C1 segment of cervical spinal cord (tissue), 14 donors: ENCODE measurements at regions not wholly inside any gene's neighbourhood (a gene's known extent, or its start where the extent isn't known, plus 50 kb on each side); places are given as distances from the start of the nearest gene placed in this dataset.
"Not testable (repeated sequence)": the region's sequence is repeated elsewhere in the genome, so short reads cannot be mapped to it uniquely, and the experiment has no call there.

ENCODE experiments used
- DNase-seq, 14 donors: peaks; one replicate each; lab custom pipeline; 2025; lab: John Stamatoyannopoulos, UW

DNA sequence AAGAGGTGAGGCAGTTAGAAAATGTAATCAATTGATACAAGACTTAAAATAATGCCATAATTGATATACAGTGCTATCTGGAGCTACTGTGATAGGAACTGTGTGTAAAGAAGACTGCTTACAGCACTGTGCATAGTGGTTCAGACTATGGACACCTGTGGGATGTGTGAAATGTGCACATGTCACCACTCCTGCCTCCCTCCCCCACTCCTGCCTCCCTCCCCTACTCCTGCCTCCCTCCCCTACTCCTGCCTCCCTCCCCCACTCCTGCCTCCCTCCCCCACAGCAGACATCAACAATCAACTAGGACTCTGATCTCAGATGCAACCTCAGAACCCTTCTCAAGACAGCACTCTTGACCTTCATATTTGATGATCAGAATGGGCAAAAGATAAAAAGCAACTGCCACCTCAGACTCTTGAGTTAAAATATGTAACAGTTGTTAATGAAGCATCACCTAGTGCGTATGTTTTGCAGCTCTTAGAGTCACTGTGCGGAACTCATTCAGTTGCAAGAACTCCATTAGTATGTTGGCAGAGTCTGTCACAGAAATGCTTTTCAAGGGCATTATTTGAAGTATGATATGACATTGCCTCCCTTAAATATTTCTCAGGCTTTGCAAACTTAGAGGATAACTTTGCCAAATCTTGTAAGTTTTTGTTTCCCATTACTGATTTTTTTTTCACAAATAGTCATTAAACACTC is 255.2 kb upstream of the DDHD1 start:
- no peak for DNase-seq

DNA sequence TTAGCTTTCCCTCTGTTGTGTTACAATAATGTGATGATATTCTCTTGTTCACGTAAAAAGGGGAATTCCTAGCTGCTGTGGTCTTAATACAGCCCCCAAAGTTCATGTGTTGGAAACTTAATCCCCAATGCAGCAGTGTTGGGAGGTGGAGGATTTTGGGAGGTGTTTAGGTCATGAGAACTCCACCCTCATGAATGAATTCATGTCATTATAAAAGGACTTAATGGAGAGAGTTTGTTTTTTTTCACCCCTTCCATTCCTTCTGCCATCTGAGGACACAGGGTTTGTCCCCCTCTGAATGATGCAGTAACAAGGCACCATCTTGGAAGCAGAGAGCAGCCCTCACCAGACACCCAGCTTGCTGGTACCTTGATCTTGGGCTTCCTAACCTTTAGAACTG is 253.4 kb upstream of the DDHD1 start:
- DNase-seq = no peak

DNA sequence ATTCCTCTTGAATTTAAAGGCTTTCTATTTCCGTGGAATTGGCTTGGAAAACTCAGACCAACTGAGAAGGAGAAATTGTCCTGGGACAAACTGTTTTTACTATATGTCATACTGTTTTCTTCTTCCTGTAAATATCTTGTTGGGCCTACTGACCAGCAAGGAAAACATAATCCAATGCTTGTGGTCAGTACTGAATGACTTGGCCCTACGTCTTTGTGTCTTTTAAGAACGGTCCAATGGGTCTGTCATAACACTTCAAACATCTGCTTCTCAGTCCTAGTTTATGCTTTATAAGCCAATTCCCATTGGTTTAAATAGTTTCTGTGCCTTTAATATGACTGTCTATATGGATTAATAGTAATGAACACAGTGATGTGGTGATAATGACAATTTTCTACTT is 248.5 kb upstream of the DDHD1 start:
- DNase-seq = no peak

DNA sequence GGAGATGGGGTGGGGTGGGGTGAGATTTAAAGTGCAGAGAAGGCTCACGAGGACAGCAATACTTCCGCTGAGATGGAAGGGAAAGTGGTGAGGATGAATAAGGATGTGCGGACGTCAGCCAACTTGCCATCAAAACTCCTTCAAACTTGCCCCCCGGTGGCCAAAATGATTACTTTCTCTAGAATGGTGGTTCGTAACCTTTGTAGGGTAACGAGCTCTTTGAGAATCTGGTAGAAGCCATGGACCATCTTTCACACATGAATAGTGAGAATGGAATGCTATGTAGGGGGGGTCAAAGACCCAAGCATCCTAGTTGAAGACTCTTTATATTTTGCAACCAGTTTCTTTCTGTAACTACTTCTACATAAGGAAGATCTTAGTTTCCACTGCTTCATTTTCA is 245.9 kb upstream of the DDHD1 start:
- no peak for DNase-seq

DNA sequence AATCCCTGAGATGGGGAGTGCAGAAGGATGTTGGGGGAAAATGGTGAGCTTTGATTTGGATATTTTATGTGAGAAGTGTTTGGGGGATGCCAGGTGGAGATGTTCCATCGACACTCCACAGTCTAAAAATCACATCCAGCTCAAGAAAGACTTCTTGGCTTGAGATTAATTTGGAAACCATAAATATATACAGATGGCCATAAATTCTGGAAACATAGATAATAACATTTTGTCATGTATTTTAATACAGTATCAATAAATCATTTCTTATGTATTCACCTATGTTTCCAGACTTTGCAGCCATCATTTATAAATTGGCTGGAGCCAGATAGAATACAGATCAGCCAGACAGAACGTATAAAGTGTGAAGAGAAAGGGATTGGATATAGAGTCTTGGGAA is 245.5 kb upstream of the DDHD1 start:
- no peak for DNase-seq

DNA sequence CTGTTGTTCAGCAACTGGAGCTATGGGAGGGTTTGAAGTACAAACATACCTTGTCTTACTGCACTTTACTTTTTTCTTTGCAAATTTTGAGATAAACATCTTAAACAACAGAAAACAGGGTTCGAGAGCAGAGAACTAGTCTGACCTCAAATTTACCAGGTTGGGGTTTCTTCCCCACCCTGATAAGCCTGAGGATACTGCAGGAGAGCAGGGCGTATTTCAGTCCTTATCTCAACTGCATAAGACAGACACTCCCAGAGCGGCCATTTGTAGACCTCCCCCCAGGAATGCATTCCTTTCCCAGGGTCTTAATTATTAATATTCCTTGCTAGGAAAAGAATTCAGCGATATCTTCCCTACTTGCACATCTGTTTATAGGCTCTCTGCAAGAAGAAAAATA is 242.1 kb upstream of the DDHD1 start:
- DNase-seq = not testable (repeated sequence)

DNA sequence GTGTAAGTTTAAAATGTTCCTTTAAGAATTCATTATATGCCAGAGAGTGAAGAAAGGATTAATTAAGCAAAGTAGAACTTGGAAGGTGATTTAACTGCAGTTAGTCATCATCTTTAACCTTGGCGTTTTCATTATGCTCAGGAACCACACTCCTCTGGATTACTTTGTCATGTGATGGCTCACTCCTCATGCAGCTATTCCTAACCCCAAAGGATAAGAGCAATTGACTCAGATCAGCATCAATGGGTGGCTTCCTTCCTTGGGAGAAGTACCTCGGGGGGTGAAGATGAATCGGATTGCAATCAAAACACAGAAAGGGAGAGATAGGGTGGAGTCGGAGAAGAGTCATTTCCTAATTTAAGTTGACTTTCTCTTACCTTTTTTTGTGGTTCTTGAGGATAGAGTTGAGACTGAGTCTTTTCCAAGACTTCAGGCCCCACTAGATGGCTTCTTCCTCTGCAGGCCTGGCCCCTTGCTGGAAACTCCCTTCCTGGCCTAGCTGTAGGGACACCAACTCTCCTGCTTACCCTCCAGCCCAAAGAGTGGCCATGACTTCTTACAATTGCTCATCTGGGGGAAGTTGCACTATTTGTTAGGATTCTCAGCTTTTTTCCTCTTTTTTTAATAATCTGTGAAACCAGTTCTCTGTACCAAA is 238.6 kb upstream of the DDHD1 start:
- DNase-seq = no peak

DNA sequence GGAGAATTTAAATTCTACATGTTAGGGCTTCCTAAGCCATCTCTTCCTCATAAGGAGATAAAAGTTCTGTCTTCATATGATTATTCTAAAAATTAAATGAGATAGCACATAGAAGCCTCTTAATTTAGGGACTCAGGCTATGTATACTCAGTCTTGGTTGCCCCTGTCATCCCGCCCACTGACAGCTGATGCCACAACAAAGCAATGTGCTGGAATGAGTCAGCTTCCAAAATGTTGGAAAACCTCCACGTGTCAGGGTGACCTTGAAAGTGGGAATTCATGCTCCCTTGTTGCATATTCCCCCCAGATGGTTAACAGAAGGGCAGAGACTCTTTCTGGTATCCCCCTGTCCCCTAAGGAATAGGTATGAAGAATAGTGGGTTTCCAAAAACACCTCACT is 238.0 kb upstream of the DDHD1 start:
- no peak for DNase-seq

DNA sequence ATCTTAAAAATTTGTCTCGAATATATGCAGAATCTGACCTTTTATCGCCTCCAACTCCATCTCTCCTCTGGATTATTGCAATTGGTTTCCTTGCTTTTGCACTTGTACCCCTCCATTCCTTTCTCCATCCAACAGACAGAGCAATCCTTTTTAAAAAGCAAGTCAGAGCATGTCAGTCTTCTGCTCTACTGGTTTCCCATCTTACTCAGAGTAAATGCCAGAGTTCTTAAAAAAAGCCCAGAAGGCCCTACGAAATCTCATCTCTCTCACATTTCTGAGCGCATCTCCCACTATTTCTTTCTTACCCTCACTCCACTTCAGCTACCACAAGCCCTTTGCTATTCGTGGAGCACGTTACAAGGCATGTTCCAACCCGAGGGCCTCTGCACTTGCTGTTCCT is 236.9 kb upstream of the DDHD1 start:
- DNase-seq = no peak

DNA sequence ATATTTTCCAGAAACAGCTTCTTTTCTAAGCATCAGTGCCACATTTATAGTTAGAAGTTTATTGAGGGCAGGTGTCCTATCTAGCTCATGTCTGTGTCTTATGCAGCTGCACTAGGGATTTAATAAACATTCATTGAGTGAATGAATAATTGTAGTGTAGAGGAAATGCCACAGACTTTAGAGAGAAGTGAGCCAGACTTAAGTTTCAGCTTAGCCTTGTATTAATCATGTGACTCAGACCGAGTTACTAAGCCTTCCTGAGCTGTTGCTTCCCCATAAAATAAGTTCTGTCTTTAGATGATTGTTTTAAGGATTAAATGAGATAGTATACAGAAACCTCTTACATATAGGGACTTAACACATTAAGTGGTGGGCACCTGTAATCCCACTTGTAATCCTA is 236.1 kb upstream of the DDHD1 start:
- DNase-seq = no peak

DNA sequence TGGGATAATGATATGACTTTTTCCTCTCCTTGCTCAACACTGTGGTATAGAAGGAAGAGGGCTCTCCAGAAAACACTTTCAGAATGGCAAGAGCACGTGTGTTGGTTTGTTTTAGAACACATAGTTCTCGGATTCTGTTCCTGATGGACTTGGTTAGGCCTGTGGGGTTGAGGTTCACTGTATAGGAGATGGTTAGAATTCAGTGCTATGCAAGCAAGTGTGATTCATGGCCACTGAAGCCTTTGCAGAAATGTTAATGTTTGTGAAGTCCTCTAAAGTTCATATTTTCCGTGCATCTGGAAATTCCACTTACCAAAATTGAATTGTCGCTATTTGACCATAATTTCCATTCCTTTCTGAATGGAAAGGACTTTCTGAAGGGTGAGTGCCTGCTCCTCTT is 233.2 kb upstream of the DDHD1 start:
- DNase-seq = no peak

DNA sequence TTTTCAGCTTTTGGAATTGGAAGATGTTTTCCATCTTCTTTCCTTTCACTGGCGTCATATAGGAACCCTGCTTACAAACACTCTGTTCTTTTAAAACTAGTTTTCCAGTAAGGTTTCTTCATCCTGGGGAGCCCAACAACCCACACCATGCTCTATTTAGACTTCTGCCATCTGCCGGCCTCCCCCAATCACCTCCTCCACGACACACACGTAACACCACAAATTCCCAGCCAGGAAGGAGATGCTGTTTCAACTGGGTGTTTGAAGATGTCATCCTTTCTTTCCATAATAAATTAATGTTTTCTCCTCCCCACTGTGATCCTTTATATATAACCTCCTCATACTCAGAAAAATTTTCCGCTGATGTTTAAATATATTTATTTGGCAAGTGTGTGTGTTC is 231.4 kb upstream of the DDHD1 start:
- DNase-seq = no peak

DNA sequence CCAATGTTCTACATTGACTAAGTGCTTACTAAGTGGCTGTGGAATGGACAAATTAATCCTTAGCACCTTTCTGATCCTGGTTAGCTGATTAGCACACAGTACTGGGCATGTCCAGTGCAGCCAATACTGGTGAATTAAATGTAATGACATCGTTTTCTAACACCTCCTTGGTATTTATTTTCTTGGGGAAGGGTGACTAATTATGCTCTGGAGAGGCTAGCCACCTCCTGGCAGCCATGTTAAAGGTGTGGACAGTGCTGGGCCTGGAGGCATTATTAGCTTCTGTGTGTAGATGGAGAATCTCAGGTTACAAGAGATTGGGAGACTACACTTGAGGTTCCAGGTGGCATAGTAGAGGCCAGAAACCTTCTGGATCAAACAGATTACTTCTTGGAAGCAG is 230.9 kb upstream of the DDHD1 start:
- no peak for DNase-seq

DNA sequence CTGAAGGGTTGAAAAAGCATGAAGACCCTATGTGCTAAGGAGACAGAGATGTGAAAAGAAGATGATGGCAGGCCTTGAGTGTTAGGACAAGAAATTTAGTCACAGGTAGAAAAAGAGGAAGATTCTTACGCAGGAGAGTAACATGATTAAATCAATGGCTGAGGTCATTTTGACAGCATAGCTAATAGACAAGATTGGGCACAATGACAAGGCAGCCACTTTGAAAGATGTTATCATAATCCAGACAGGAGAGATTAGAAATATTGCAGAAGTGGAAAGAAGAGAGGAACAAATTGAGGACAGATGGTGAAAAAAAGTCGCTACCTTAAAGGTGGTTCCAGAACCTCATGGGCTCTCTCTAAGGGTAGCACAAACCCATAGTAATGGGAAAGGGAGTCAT is 228.8 kb upstream of the DDHD1 start:
- no peak for DNase-seq

DNA sequence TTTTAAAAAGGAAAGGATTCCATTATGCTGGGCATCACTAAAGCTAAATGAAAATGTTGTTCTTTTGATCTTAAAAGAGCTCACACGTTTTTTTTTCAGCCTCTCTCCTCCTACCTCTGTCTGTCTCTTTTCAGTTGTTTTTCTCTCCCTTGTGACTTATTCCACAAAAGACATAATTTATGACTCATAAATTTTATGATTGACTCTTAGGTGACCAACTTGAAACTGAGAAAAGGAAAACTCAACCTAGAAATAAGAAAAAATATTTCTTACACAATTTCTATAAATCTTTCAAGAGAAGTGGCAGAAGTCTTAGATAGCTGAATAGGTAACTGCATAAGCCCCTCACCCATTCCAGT is 227.7 kb upstream of the DDHD1 start:
- DNase-seq = no peak

DNA sequence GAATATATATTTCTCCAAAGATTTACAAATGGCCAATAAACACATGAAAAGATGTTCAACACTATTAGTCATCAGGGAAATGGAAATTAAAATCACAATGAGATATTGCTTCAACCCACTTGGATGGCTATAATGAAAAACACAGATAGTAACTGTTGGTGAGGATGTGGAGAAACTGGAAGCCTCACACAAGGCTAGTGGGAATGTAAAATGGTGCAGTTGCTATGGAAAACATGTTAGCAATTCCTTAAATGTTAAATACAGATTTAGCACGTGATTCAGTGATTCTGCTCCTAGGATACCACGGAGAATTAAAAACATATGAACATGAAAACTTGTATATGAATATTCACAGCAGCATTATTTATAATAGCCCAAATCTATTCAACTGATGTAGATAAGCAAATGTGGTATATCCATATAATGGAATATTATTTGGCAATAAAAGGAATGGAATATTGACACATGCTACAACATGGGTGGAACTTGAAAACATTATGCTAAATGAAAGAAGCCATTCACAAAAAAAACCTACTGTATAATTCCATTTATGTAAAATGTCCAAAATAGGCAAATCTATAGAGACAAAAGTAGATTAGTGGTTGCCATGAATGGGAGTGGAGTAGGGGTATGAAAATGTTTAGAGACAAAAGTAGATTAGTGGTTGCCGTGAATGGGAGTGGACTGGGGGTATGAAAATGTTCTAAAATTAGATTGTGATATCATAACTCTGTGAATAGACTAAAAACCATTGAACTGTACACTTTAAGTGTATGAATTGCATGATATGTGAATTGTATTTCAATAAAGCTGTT is 227.1 kb upstream of the DDHD1 start:
- DNase-seq = no peak

DNA sequence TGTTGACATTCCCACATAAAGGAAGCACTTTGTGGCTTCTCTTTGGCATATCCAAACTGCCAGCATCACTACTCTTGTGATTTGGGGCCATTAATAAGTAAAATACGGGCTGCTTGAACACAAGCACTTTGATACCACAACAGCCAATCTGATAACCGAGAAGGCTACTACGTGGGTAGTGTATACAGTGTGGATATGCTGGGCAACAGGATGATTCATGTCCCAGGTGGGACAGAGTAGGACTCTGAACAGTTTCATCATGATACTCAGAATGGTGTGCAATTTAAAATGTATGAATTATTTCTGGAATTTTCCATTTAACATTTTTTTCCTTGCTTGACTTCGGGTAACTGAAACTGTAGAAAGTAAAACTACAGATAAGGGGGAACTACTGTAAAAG is 225.0 kb upstream of the DDHD1 start:
- DNase-seq = no peak

DNA sequence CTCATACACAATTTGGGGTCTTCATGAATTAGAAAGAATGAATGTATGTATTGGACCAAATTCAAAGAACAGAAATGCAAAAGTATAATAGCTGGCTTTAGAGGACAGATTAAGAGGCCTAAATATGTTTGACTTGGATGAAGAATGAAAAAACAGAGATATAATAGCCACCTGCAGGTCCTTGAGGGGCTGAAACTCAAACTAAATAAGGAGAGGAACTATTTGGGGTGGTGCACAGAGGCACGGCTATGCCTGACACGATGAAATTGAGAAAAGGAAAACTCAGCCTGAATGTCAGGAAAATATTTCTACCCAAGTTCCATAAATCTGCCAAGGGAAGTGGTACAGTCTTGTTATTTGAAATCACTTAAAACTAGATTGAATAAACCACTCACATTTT is 222.9 kb upstream of the DDHD1 start:
- no peak for DNase-seq

DNA sequence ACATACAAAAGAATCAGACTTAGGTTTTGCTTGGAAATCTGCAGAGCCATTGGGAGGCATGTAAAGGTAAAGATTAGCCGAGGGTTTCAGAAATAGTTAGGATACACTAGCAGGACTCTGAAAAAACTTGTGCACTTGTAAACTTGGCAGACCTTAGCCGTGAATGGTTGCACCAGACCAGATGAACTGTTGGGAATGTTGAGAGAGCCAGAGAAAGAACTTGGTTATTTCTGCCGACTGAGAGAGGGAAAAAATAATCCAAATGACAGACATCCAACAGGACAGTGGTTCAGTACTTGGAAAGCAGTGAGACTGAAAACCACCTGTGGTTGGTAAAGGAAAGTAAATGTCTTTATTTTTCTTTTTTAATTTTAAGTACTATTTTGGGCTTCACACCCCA is 222.5 kb upstream of the DDHD1 start:
- DNase-seq = no peak

DNA sequence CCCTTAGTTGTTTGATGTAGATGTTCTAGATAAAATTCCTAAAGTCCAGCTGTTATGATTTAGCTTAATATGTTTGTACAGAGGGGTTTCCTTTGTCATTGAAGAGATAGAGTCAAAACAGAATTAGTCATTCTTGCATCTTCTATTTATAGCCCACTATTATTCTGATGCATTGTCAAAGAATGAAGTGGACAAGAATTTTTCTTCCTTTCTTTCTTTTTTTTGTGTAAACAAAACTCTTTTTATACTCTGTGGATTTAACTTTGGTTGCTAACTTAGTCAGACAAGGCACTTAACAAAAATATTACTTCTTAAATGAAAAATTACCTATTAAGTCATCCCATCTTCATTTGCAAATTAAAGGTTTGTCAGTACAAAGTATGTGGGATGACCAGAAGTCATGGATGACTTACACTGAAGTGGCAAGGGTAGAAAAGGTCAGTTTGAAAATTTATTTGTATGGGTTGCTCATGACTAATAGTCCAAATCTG is 215.6 kb upstream of the DDHD1 start:
- no peak for DNase-seq

DNA sequence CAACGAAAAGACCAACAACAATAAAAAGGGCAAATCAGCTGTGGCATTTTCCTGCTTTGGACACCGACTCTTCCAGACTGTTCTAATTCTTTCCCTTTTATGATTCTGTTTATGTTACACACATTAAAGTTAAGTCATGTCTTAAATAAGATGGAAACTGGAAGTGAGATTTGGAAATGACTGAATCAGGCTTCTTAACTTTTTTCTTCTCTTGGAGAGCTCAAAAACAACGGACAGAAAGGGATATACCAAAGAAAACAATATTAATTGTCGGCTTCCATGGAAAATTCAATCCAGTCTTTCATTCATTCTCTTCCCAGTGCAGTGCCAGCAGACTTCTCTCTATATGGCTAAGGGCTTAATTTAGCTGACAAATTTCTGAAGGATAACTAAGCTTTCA is 214.9 kb upstream of the DDHD1 start:
- no peak for DNase-seq

DNA sequence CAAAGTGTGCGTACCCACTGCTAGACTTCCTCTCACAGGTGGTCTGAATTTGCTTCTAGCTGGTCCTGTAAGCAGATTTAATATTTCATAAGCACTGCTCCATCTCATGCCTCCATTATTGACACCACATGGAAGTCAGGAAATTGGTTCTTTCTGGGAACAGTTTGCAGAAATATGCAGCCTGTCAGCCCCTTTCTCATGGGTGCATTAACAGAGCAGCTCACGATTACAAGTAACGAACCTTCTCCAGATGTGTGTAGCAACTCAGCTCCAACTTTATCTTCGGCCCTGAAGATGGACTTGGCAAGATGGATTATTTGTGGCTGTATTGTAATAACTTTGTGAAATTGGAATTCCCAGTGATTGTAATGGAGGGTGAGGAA is 214.5 kb upstream of the DDHD1 start:
- no peak for DNase-seq
